Stimulated activated CD4-positive, alpha-beta T cell treated with anti-CD3 and anti-CD28 coated beads, Interleukin-4, amount 100 ng/mL, for 1 hour (primary cell): ENCODE measurements at regions not wholly inside any gene's neighbourhood (a gene's known extent, or its start where the extent isn't known, plus 50 kb on each side); places are given as distances from the start of the nearest gene placed in this dataset.

ENCODE experiments used
- DNase-seq: peaks from one replicate; pipeline ENCODE4 v3.0.0-alpha.2; 2020

- DNase-seq = no peak
Measured at GRCh38 chr13:33472446-33472845, 186.9 kb upstream of the STARD13 start.

- no peak for DNase-seq
Measured at GRCh38 chr13:33479105-33479504, 193.6 kb upstream of the STARD13 start.

GRCh38 chr13:33480561-33480960, 195.0 kb upstream of the STARD13 start:
- DNase-seq = no peak

GRCh38 chr13:33483471-33483870, 197.9 kb upstream of the STARD13 start:
- DNase-seq = no peak

- no peak for DNase-seq
Measured at GRCh38 chr13:33485247-33485646, 199.7 kb upstream of the STARD13 start.

- DNase-seq = no peak
Measured at GRCh38 chr13:33487575-33488243, 202.2 kb upstream of the STARD13 start.

- DNase-seq = no peak
Measured at GRCh38 chr13:33489563-33489962, 204.0 kb upstream of the STARD13 start.

GRCh38 chr13:33490461-33491327, 205.1 kb upstream of the STARD13 start:
- no peak for DNase-seq

GRCh38 chr13:33493672-33494365, 208.3 kb upstream of the STARD13 start:
- no peak for DNase-seq

GRCh38 chr13:33494596-33495204, 209.1 kb upstream of the STARD13 start:
- no peak for DNase-seq

- no peak for DNase-seq
Measured at GRCh38 chr13:33496336-33496735, 210.8 kb upstream of the STARD13 start.

- no peak for DNase-seq
Measured at GRCh38 chr13:33497146-33497845, 211.7 kb upstream of the STARD13 start.

GRCh38 chr13:33508060-33508459, 222.5 kb upstream of the STARD13 start:
- no peak for DNase-seq

GRCh38 chr13:33509642-33510229, 224.2 kb upstream of the STARD13 start:
- no peak for DNase-seq

- DNase-seq = no peak
Measured at GRCh38 chr13:33510350-33510970, 224.9 kb upstream of the STARD13 start.

- no peak for DNase-seq
Measured at GRCh38 chr13:33512880-33513554, 227.5 kb upstream of the STARD13 start.

GRCh38 chr13:33514362-33514761, 228.8 kb upstream of the STARD13 start:
- DNase-seq = no peak

GRCh38 chr13:33515146-33515545, 229.6 kb upstream of the STARD13 start:
- no peak for DNase-seq

- DNase-seq = no peak
Measured at GRCh38 chr13:33518452-33518851, 232.9 kb upstream of the STARD13 start.

- DNase-seq = no peak
Measured at GRCh38 chr13:33519561-33520467, 234.3 kb upstream of the STARD13 start.
